DND-41 (cell line): ENCODE measurements at regions not wholly inside any gene's neighbourhood (a gene's known extent, or its start where the extent isn't known, plus 50 kb on each side); places are given as distances from the start of the nearest gene placed in this dataset.

Source experiments
- ATAC-seq: fragments of 200-7000 bp; cut with Tn5 transposase; 3 replicates; pipeline ENCODE4 v1.9.1; 2021; ENCODE audit warnings: low read depth; ENCODE audit not compliant: insufficient read depth
- DNase-seq: peaks from one replicate; pipeline ENCODE4 v3.0.0-alpha.2; 2020
- H2AFZ ChIP-seq: 2 replicates; pipeline ENCODE4 v1.6.0; 2012; ENCODE audit warnings: low read depth, low read length
- H3K27ac ChIP-seq: 2 replicates; pipeline ENCODE4 v1.5.1; 2012; ENCODE audit warnings: low read length, inconsistent platforms
- H3K27me3 ChIP-seq: fragments of 200-600 bp; sonication (generic); 2 replicates; pipeline ENCODE4 v1.6.0; 2012; ENCODE audit warnings: low read length, mild to moderate bottlenecking, inconsistent platforms; ENCODE audit not compliant: insufficient read depth, poor library complexity
- H3K36me3 ChIP-seq: 2 replicates; pipeline ENCODE4 v1.5.1; 2012; ENCODE audit warnings: low read length, inconsistent platforms; ENCODE audit not compliant: insufficient read depth
- H3K4me1 ChIP-seq: 2 replicates; pipeline ENCODE4 v1.5.1; 2012; ENCODE audit warnings: mild to moderate bottlenecking, low read length; ENCODE audit not compliant: insufficient read depth
- H3K4me2 ChIP-seq: 2 replicates; pipeline ENCODE4 v1.6.0; 2012; ENCODE audit warnings: mild to moderate bottlenecking, moderate library complexity, low read length, inconsistent platforms; ENCODE audit not compliant: insufficient read depth
- H3K4me3 ChIP-seq, 2 experiments: fragments of 200-600 bp in 1 of 2; shearing (Covaris generic) in 1 of 2; 2 replicates each; pipeline ENCODE4 v1.5.1; 2012 to 2016; ENCODE audit warnings: inconsistent platforms in 2 of 2, low read length in 2 of 2, mild to moderate bottlenecking in 2 of 2, low read depth in 1 of 2, moderate library complexity in 1 of 2
- H3K79me2 ChIP-seq: 2 replicates; pipeline ENCODE4 v1.6.0; 2012; ENCODE audit warnings: low read length, inconsistent platforms; ENCODE audit not compliant: insufficient read depth
- H3K9ac ChIP-seq: 2 replicates; pipeline ENCODE4 v1.6.0; 2012; ENCODE audit warnings: low read depth, mild to moderate bottlenecking, inconsistent platforms, low read length, moderate library complexity
- H3K9me3 ChIP-seq: 2 replicates; pipeline ENCODE4 v1.5.1; 2012; ENCODE audit warnings: low read length, moderate library complexity, mild to moderate bottlenecking, inconsistent platforms; ENCODE audit not compliant: insufficient read depth, severe bottlenecking
- H4K20me1 ChIP-seq: 2 replicates; pipeline ENCODE4 v1.6.0; 2012; ENCODE audit warnings: low read length; ENCODE audit not compliant: insufficient read depth
- EZH2 ChIP-seq: IDR thresholded peaks from 3 replicates; pipeline ENCODE4 v1.6.1; 2012; ENCODE audit warnings: borderline replicate concordance, low read depth, mild to moderate bottlenecking, moderate library complexity, low read length, inconsistent platforms; ENCODE audit not compliant: severe bottlenecking
- TF ChIP-seq, protein P1 (sequence below): IDR thresholded peaks from 2 replicates; pipeline ENCODE4 v1.5.1; 2012; ENCODE audit warnings: borderline replicate concordance, low read length, moderate library complexity, mild to moderate bottlenecking; ENCODE audit not compliant: poor library complexity, severe bottlenecking; ENCODE audit errors: extremely low read depth

DNA sequence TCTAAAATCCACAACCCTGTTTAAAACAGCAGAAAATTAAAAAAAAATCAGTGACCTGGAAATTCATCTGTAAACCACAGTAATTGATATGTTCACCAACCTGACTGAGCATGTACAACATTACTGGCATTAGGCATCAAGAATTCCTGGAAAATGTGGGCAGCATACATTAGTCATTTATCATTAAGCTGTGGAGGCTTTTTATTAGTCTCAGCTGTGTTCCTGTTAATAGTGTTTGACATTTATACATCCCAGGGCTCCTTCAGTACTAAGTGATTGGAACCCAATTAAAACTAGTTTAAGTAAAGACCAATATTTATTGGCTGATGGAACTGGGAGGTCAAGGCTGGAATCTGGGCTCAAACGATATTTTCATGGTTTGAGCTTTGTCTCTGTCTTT, 227.3 kb upstream of the GIMD1 start:
- TF ChIP-seq, protein P1, sequence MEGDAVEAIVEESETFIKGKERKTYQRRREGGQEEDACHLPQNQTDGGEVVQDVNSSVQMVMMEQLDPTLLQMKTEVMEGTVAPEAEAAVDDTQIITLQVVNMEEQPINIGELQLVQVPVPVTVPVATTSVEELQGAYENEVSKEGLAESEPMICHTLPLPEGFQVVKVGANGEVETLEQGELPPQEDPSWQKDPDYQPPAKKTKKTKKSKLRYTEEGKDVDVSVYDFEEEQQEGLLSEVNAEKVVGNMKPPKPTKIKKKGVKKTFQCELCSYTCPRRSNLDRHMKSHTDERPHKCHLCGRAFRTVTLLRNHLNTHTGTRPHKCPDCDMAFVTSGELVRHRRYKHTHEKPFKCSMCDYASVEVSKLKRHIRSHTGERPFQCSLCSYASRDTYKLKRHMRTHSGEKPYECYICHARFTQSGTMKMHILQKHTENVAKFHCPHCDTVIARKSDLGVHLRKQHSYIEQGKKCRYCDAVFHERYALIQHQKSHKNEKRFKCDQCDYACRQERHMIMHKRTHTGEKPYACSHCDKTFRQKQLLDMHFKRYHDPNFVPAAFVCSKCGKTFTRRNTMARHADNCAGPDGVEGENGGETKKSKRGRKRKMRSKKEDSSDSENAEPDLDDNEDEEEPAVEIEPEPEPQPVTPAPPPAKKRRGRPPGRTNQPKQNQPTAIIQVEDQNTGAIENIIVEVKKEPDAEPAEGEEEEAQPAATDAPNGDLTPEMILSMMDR = no peak
- no peak for TF ChIP-seq EZH2
- no peaks in the 10 kb centered on the region for H3K4me1 ChIP-seq
- H3K27me3 ChIP-seq = no peaks in the 10 kb centered on the region
- H3K79me2 ChIP-seq = no peaks in the 10 kb centered on the region
- no peak for ATAC-seq
- H3K4me3 ChIP-seq = no peak overlapping the region
- no peak for DNase-seq
- no peak overlapping the region for H3K27ac ChIP-seq
- no peak overlapping the region for H3K4me2 ChIP-seq
- H3K9ac ChIP-seq = no peak overlapping the region
- H2AFZ ChIP-seq = no peak overlapping the region
- H3K9me3 ChIP-seq = no peaks in the 10 kb centered on the region
- H4K20me1 ChIP-seq = no peaks in the 10 kb centered on the region
- H3K36me3 ChIP-seq = no peaks in the 10 kb centered on the region

DNA sequence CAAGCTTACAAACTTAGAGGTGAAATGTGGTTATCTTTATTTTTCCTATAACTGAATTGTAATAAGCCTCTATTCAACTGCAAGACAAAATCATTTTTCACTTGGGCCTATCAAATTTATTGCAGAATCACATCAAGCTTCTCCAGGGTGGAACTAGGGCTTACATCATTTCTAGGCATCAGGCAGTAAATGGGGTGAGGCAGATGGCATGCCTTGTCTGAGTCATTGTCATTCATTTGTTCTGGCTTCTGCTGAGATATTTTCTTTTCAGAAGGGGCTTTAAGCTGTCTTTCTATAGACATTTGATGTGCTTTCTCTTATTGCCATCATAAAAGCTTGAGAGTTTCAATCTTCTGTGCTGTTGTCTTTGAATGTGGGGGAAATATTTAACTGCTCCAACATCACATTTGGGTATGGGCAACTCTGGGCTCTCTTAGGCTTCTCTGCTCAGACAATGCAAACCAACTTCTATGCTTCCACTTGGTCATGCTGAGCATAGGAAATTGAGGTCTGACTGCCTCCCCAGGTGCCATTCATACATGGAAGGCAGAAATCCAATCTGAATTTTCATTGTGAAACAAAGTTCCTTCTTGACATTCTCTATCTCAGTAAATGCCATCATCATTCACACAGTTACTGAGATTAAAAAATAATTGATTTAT, 225.8 kb upstream of the GIMD1 start:
- H3K9ac ChIP-seq = no peak overlapping the region
- no peak overlapping the region for H3K4me2 ChIP-seq
- no peak overlapping the region for H2AFZ ChIP-seq
- no peaks in the 10 kb centered on the region for H4K20me1 ChIP-seq
- H3K79me2 ChIP-seq = no peaks in the 10 kb centered on the region
- TF ChIP-seq, protein P1 = no peak
- TF ChIP-seq EZH2 = no peak
- no peaks in the 10 kb centered on the region for H3K9me3 ChIP-seq
- H3K27ac ChIP-seq = no peak overlapping the region
- H3K4me1 ChIP-seq = no peaks in the 10 kb centered on the region
- no peak overlapping the region for H3K4me3 ChIP-seq
- no peaks in the 10 kb centered on the region for H3K36me3 ChIP-seq
- no peaks in the 10 kb centered on the region for H3K27me3 ChIP-seq
- no peak for DNase-seq
- ATAC-seq = no peak

DNA sequence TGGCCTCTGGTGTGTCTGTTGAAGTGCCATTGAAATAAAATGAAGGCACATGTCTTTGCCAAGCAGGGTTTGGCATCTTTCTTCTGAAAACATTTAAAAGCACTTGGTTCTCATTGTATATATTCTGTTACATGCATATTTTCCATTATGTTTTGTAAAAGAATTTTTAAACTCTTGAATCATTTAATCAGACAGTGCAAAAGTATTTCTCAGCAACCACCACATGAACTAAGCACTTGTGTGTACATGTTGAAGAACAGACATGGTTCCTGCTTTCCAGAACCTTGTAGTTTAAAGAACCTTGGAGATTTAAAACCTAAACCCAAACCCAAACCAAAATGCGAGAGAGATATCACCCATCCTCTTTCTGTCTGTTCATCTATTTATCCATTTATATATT, 220.3 kb upstream of the GIMD1 start:
- ATAC-seq (no peak), DNase-seq (no peak)
- Histone ChIP-seq H3K36me3 (no peaks in the 10 kb centered on the region), H3K79me2 (no peaks in the 10 kb centered on the region), H3K4me1 (no peaks in the 10 kb centered on the region), H3K9me3 (no peaks in the 10 kb centered on the region), H2AFZ (no peak overlapping the region), H3K9ac (no peak overlapping the region), H3K27ac (no peak overlapping the region), H3K27me3 (no peaks in the 10 kb centered on the region), H3K4me3 (no peak overlapping the region), H3K4me2 (no peak overlapping the region), H4K20me1 (no peaks in the 10 kb centered on the region)
- TF ChIP-seq, protein P1 = no peak
- no peak for TF ChIP-seq EZH2
